HG03460 (cell line): ENCODE measurements at regions not wholly inside any gene's neighbourhood (a gene's known extent, or its start where the extent isn't known, plus 50 kb on each side); places are given as distances from the start of the nearest gene placed in this dataset.
"Not testable (repeated sequence)": the region's sequence is repeated elsewhere in the genome, so short reads cannot be mapped to it uniquely, and the experiment has no call there.

Experiments used
- ATAC-seq: cut with Tn5 transposase; IDR thresholded peaks from one replicate; pipeline ENCODE4 v1.9.1; 2021; ENCODE audit not compliant: unreplicated experiment

DNA sequence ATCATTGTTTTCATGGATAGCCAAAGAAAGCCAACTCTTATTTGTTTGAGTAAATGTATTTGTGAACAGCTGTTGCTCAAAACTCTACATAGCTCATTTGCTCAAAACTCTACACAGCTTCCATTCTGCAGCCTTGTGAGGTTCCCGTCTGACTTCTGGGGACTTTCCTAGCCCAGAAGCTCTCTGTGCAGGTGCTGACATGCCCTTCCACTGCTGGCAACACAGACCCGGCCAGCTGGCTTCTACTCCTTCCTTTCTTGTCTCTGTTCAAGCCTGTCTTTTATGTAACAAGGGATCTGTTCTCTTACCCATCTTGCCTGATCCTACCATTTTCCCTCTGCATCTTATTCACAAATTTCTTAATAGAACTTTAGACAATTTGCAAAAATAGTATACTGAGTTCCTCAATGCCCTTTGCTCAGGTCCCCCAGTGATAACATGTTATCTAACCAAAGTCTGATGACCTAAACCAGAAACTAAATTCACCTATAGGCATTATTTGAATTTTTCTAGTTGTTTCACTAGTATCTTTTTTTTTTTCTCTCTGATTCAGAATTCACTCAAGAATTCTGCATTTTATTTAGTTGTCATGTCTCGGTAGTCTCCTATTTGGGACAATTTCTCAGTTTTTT is 556.5 kb upstream of the SEMA6A start:
- ATAC-seq = peak; percentile 93

DNA sequence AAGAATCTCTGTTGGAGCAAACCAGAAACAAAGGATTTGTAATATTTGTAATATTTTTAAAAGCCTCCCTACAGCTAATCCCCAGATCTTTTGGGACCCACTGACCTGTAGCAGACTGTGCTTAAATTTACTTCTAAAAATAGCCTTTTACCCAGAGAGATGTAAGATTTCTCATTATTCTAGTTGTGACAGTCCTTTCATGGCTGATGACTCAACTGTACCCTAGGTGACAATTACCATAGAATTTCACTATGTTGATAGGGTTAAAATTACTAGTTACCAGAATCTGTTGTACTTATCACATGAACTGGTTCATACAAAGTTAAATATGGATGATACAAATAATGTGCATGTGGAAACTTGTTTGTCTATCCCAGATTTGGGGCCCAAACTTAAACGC is 543.9 kb upstream of the SEMA6A start:
- no peak for ATAC-seq

DNA sequence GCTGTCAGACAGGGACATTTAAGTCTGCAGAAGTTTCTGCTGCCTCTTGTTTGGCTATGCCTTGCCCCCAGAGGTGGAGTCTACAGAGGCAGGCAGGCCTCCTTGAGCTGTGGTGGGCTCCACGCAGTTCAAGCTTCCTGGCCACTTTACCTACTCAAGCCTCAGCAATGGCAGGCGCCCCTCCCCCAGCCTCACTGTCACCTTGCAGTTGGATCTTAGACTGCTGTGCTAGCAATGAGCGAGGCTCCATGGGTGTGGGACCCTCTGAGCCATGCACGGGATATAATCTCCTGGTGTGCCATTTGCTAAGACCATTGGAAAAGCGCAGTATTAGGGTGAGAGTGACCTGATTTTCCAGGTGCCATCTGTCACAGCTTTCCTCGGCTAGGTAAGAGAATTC is 542.7 kb upstream of the SEMA6A start:
- ATAC-seq = not testable (repeated sequence)

DNA sequence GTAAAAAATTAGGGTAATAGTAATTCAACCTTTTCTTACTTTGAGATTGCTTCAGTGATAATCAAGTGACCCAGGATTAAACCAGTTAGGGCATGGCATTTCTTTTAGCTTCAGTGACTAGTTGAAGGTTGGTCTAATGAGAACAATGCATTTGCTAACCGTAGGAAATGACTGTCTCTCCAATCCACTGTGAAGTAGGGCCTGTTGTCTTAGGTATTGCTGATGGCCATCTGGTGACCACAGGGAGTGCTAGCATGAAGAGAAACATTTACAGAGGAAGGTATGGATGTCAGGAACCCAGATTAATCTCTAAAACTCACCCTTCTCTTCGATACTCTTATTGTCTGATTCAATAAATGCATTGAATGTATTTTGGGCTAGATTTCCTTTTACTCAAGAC is 535.9 kb upstream of the SEMA6A start:
- no peak for ATAC-seq

DNA sequence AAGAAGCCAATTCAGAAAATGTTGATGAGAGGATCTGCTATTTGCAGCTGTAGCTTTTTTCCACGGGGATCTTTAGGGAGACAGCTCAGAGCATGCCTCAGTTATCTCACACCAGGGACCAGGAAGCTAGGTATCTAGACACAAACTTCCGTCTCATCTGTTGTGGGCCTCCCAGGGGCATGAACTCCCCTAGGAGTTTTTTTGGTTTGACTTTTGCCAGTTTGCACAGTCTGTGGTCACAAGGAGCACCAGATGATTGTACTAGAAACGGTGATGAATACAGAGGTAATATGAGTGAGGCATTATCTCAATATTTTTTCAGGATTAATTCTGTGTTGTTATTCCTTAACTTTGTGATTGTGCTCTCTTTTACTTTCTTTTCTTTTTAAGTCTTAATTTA is 533.2 kb upstream of the SEMA6A start:
- ATAC-seq = peak; percentile 61

DNA sequence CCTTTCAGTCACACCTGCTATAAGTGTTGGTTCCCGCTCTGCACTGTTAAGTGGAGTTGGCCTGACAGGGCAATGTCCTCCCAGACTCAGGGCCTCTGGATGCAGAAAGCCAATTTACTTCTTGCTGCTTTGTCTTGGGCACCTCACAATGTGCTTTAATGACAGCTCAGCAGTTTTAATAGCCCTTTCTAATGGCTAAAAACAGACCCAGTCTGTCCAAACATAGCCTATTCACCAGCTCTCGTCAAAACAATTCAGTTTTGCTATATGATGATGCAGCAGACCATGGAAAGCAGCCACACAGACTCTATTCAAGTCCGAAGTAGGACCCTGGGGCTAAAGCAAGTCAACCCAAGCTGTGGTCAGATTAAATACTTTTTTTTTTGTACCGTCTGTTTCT is 529.1 kb upstream of the SEMA6A start:
- ATAC-seq = no peak

DNA sequence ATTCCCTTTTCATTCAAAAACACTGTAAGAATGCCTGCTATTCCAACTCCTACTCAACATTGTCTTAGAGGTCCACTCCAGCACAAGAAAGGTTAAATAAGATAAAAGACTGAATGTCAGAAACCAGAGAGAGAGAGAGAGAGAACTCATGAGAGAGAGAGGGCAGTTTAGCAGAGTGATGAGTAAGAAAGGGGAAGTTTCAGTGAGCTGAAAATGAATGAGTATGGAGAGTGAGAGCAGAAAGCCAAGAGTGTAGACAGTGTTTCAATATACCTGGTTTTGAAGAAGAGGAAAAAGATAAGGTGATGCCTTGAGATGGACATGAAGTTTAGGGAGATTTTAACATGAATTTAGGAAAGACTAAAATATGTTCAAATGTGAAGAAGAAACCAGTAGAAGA is 528.0 kb upstream of the SEMA6A start:
- no peak for ATAC-seq

DNA sequence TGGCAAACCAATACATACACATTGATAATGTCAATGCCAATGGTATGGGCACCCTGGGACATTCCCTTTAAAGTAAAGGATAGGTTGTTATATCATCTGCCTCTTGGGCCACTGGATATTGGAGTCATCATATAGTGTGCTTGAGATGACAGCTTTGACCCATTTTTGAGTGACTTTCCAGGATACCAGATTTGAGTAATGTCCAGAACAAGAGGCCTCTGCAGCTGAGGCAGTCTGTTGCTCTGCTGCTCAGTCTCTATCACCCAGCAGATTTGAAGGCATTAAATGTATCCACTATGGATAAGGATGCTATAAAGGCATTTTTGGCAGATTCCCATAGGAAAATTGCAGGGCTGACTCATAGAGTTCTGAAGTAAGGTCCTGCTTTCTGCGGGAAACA is 525.6 kb upstream of the SEMA6A start:
- no peak for ATAC-seq

DNA sequence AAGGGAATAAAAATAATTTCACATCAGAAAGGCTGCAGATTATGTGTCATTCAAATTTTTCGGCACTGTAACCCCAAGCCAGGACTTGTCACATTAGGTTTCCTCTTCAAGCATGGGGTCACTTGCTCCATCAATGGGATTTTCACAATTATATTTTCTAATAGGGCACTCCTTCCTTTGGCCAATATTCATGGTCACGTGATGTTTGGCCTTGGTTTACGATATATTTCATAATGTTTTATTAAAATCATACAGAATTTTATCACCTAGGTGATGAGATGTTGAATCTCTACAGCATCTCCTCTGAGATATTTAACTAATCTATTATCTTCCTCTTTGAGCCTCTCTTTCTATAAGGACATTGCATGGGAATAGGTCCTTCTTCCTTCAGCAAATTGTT is 523.5 kb upstream of the SEMA6A start:
- no peak for ATAC-seq

DNA sequence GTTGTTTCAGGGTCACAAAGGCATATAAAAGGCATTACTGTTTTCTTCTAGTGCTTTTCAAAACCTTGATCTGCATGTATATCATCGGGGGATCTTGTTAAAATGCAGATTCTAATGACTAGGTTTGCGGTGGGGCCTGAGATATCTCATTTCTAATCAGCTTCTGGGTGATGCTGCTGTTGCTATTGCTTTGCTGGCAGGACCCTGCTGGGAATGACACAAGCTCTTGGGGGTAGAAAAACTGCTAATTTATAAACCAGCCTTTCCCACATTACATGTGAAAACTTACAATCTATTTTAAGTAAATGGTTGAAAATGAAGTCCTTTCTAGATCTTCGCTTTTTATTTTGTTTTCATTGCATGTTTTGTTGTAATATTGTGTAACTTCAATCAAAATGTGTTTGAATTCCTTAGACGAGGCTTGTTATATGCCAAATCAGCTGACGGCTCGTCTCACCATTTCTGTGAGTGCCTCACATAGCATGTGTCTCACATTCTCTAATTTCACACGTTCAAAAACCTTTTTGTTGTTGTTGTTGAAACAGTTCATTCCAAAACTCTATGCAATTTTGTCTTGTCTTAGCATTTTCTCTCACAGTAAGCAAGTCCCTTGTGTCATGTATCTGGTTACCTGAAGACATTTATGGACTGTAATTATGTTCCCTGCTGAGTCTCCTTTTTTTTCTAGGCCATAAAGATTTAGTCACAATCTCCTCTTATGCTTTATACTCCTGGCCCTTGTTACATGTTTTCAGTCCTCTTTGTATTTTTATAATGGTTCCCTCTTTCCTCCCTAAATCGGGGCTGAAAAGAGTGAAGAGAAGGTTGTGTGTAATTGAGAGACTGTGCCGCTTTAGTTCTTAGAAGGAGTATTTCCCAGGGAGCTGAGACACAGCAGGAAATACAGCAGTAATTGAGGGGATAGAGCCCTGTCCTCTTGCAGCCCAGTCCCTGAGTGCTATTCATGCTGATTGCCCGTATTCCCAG is 521.0 kb upstream of the SEMA6A start:
- ATAC-seq = no peak

DNA sequence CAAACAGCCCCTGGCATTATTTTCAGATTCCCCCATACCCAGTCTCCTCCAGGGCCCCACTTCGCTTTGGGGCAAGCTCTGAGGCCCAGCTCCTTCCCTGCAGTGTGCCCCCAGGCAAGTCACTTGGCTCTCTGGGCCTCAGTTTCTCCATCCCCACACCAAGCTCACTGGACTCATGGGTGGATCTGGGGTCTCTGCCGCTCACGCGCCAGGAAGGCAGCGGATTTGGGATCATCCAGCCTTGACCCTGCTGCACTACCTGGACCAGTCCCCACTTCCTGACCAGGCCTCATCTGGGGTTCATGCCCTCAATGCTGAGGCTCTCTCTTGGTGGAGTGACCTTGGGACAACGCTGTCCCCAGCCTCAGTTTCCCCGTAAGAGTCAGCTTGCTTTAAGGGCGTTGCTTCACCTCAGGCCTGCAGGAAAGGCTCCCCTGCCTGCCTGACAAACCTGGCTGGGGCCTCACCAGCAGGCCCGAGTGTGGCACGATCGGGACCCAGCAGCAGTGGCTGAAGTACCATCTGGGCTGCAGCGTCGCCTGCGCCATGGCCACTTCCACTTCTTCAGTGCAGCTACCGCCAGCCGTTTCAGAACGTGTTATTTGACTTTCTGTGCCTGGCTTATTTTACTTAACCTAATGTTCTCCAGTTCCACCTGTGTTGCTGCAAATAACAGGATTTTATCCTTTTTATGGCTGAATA is 519.6 kb upstream of the SEMA6A start:
- ATAC-seq = no peak

DNA sequence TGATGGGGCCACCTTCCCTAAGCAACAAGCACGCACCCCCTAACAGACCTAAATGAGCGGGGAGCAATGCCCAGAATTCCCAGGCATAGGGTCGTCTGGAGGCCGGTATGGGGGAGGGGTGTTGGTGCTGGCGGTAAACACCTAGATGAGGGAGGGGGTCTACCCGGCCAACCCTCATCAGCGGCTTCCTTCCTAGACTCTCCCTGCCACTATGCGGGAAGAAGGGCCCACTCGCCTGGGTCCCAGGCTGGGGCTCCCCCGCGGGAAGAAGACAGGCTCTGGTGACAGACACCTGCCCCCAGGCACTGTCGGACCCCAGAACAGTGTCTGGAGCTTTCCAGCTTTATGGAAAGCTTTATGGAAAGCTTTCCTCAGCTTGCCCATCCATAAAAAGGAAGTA is 519.0 kb upstream of the SEMA6A start:
- no peak for ATAC-seq

DNA sequence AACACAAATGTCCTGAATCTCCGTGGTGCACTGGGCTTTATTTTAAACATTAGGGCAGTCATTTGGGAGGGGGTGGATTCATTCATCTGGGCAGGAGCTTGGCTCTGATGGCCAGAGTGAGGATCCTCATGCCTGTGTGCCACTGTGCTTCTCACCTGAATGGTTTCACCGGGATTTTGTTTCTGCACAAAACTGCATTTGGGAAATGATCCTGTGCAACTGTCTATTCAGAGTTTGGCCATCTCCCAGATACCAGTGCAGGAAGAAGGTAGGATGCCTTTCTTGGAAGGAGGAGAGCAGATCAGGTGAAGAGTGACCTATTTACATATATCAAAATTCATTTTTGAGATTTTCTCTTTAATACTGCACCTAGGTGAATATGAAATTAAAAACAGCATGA is 514.4 kb upstream of the SEMA6A start:
- no peak for ATAC-seq

DNA sequence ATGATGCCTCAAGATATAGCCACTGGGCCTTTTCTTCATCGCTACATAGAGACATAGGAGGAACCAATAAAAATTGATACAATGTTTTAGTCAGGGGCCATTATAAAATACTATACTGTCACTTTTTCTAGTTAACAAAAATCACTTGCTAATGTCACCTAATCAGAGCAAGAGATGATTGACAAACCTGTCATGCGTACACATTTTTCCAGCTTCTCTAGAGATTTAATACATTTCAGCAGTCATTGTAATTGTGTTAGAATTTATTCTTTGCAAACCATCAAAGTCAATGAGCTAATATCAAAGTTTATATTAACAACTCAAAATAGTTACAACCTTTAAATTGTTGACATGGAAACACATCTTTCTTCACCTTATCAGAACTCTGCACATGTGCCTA is 513.6 kb upstream of the SEMA6A start:
- ATAC-seq = no peak

DNA sequence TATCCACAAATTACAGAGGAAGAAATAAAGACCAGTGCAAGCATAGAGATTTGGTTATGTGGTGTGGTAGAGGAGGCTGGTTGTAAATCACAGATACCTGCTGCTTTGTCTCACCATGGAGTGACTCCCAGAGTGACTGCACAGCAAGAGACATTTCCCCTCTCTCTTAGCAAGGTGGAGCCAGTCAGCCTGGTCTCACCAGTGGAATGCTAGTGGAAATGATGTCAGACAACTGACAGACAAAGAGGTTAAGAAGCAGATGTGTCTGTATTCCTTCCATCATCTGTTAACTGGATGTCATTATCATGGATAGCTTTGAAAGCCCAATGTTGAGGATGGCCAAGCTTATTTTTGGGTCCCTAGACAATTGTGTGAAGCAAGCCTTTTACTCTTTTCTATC is 509.4 kb upstream of the SEMA6A start:
- ATAC-seq = no peak

DNA sequence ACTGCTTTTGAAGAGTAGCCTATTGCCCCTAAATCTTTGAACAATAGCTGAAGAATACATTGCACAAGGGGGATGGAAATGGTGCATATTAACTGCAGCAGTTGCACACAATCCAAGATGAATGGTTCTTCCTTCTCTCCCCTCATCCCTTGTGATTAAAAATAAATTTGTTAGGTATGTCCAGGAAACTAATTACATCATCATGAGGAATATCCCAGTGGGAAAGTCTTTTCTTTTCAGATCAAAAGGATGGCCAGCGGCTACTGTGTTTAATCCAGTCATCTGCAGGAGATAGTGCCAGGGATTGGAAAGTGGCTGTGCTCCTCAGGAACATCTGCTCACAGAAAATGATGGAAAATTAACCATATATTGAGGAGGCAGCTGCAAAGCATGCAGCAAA is 508.4 kb upstream of the SEMA6A start:
- ATAC-seq = no peak

DNA sequence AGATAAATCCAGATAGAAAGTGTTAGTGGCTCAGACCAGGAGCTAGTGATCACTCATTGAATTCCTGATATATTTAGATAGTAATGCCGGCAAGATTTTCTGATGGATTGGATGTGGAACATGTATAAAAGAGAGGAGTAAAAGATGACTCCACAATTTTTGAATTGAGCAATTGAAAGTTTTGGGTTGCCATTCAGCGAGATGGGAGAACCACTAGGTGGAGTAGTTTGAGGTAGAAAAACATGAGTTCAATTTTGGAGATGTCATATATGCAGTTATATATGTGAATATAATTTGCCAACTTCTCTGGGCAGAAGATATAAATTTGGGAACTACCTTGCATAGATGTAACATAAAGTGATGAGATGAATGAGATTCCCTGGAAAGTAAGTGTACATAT is 502.5 kb upstream of the SEMA6A start:
- ATAC-seq = no peak

DNA sequence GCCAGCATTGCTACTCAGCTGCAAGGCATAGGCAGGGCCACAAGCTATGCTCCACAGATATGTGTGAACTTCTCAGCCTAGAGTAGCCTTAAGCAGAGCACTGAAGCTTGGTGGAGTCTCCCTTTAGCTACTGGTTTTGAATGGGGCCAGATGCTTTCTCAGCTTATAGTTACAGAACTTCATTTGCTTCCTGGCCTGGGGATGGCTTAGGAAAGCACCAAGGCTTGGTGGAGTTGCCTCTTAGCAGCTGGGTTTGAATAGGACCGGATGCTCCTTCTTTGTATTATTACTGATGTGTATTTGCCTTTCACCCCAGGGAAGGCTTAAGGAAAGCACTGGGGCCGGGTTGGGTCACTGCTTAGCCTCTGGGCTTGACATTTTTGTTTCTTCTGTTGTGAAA is 497.8 kb upstream of the SEMA6A start:
- no peak for ATAC-seq

DNA sequence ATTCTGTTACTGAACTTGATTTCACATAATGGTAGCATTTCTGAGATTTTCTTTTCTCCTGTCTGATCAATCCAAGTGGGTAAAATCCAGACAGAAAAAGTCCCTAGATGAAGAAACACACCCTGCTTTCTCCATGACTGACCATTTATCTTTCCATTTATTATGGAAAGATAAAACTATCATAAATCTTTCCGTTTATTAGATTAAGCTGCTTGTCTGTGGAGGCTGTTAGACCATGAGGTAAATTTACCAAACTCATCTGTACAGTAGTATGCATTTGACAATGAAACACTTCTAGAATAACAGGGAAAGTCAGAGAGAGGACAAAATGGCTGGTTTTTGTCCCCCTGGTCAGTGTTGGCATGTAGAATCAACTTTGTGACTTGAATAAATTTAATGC is 491.2 kb upstream of the SEMA6A start:
- ATAC-seq = no peak

DNA sequence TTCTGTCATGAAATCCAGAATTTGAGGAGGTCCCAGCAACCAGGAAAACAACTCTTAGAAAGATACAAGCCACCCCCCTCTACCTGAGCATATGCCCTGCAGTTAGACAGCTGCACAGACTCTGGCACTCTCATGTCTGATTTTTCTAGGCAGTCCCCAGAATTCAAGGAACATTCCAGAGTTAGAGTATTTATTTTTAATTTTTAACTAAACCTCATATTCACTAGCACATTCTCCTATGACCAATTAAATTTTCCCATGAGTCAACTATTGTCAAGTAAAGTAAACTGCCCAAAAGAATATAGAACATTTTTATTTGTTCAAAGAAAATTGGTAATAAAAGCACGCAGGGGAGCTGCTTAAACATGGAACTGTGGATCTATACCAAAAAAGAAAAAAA is 490.5 kb upstream of the SEMA6A start:
- ATAC-seq = no peak

DNA sequence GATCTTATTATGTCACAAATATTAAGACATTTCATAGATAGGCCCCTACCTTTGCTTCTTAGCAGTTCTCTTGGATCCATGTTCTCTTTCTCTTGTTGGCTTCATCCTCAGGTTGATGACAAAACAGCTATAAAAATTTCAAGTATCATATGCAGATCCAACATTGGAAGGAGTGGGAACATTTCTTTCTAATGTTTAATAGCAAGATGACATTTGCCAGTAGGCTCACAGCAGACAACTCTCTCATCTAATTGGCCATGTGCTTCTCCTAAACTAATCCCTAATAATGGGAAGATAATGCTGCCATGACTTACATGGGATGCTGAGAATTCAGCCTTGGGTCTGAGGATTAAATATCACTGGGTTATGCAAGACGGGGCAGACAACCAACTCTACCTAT is 485.5 kb upstream of the SEMA6A start:
- ATAC-seq = no peak

DNA sequence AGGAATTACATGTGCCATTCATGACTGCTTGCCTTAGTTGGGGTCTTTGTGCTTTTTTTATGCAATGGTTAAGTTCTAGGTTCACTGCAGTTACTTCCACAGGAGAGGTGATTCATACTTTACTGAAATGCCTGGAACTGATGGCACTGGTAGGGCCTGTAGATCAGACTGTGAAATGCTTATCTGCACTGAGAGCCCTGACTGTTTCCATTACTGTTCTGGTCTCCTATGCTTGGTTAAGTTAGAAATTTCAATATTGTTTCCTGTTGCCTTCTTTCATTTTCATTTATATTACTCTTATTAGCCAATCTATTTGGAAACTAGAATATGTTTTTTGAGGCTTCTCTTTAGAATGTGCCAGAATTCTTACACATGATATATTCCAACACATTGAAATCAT is 484.1 kb upstream of the SEMA6A start:
- no peak for ATAC-seq
